Right renal cortex interstitium (tissue), 3 donors: ENCODE measurements at regions not wholly inside any gene's neighbourhood (a gene's known extent, or its start where the extent isn't known, plus 50 kb on each side); places are given as distances from the start of the nearest gene placed in this dataset.
A peak's percentile ranks its signal among the peaks of the same experiment; 100 is the strongest.
"Not testable (repeated sequence)": the region's sequence is repeated elsewhere in the genome, so short reads cannot be mapped to it uniquely, and the experiment has no call there.

Source experiments
- DNase-seq, 3 donors: peaks; one replicate each; pipeline ENCODE4 v3.0.0-alpha.2; 2013; ENCODE audit warnings: low read depth in 3 of 3, low spot score in 2 of 3

DNA sequence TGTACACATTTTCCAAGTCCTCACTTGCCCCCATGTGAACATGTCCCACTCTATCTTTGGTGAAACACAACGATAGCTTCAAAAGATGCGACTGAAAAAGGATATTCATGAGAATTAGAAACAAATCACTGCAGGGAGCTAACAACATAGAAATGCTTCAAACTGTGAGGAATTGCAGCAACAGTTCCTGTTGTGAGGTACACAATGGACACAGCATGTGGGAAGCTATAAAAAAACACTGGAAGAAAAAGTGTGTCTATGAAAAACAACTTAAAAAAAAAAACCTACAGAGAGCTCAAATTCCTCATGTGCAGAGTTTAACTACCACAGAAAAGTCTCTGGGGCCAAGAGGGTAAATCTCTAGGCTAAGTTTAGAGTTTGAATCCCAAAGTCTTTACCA lies 51.6 kb upstream of the BLTP1 start:
- DNase-seq, result no peak

GRCh38 chr4:122099896-122100295 lies 52.2 kb upstream of the BLTP1 start:
- no peak for DNase-seq

DNA sequence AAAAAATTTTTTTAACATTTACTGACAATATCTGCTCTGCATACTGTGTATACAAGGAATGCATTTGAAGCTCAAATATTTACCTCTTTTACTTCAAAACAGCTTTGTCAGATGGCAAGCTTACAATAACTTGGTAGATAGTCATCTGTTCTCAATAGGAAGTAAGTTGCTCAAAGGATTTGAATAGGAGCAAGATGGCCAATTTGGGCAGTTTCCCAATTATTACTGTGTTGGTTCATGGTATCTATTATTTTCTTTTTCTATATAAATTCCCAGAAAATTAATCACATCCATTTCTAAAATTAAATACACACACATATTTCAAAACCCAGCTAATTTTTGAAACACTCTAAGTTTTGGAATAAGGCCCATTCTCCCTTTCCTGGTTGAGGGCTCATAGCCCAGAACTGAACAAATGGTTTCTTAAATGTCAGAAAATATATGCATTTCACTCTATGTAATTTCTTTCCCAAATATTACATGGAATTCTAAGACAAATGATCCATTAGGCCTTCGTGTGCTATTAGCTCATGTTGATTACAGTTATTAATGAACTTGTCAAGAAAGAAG lies 60.2 kb upstream of the BLTP1 start:
- DNase-seq, result no peak

DNA sequence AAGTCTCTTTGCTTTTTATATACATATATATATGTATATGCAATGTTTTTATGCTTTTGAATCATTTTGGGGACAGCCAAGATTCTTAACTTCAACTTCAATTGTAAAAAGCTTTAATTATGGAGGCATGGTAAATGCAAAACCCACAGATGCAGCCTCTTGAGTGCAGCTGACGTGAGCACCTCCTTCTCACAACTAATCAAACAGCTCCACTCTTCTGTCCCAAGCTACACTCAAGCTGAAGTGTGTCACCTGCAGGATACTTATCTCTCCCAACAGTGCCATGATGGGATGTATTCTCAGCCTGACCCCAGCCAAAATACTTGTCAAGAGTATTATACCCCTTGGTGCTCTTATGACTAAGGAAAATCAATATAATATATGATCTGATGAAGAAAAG lies 60.7 kb upstream of the BLTP1 start:
- no peak for DNase-seq

DNA sequence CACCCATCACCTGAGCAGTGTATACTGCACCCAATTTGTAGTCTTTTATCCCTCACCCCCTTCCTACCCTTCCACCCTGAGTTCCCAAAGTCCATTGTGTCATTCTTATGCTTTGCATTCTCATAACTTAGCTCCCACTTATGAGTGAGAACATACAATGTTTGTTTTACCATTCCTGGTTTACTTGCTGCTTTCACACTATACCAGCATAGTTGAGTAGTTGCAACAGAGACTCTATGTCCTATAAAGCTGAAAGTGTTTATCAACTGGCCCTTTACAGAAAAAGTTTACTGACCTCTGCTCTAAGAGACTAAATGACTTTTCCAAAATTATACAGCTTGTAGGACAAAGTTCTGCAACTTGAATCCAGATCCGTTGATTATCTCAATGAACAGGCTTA lies 61.1 kb upstream of the BLTP1 start:
- no peak for DNase-seq

GRCh38 chr4:122086338-122087065 lies 65.6 kb upstream of the BLTP1 start:
- no peak for DNase-seq

DNA sequence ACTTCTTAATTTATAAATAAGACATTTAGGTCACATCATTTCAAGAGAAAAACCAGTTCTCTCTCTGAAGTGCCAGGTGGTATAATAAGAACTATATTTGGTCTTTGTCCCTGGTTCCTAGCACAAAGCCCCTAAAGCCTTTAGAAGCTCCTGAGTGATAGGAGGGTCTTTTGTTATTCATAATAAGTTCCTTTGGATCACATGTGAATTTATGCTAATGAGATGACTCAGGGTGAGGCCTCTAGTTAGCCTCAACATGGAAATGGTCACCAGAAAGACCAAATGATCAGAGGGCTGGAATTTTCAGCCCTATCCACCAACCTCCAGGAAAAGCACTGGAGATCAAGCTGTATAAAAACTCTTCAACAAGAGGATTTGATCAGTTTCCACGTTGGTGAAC lies 68.1 kb upstream of the BLTP1 start:
- DNase-seq, result no peak

DNA sequence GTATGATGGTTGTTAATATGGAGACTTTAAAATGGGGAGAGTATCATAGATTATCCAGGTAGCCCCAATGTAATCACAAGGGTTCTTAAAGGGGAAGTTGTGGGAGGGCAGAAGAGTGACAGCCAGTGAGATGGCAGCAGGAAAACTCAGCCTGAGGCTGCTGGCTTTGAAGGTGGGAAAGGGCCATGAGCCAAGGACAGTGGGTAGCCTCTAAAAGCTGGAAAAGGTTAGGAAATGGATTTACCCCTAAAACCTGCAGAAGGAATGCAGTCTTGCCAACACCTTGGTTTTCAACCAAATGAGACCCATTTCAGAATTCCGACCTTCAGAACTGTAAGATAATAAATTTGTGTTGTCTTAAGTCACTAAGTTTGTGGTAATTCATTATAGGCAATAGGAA lies 68.8 kb upstream of the BLTP1 start:
- no peak for DNase-seq

DNA sequence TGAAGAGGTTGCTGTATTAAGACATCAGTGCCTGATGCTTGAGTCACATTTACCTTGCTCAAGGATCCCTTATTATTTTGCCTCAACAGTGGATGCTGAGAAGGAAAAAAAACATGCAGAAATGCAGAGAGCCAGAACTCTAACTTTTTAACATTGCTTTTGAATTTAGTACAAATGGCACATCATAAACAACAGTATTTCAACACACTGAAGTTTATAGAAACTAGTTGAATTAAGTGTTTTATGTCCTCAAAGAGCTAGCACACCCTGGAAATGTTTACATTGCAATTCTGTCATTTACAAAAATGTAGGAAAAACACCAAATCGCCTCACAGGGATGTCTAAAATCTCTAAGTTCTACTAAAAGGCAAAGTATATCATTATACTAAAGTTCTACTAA lies 69.5 kb upstream of the BLTP1 start:
- DNase-seq, result no peak

GRCh38 chr4:122077653-122078052 lies 74.5 kb upstream of the BLTP1 start:
- not testable (repeated sequence) for DNase-seq

DNA sequence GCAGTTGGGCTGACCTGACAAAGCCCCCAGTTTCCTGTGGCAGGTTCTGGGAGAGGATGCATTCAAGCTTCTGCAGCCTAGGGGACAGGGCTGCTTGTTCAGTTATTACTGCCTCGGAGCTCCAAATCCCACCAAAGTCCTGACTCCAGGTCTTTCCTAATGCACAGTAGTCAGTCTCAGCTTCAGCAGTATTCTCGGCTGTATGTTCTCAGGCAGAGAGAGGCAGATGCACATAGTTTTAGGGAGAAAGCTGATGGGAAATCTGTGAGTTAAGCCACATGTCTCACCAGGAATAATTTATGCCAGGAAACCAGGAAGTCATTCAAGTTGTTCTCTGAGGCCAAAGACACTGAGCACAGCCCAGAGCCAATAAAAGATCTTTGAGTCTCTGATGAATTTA lies 75.3 kb upstream of the BLTP1 start:
- DNase-seq, result peak; percentile 36 to 42 (median 38)

GRCh38 chr4:122073615-122074014 lies 78.5 kb upstream of the BLTP1 start:
- no peak for DNase-seq

DNA sequence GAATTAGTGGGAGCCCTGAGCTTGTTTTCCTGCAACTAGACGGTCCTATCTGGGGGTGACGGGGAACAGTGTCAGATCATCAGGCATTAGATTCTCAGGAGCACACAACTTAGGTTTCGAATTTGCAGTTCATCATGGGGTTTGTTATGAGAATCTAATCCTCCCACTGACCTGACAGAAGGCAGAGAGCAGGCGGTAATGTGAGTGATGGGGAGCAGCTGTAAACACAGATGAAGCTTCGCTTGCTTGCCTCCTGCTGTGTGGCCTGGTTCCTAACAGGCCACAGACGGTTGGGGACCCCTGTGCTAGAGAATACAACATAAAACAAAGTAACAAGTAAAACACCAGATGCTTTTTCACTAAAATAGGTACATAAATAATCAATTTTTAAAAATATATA lies 86.2 kb upstream of the BLTP1 start:
- DNase-seq, result no peak

- DNase-seq, result no peak
Measured at GRCh38 chr4:122065149-122065548, 87.0 kb upstream of the BLTP1 start.

GRCh38 chr4:122053186-122053585 lies 98.9 kb upstream of the BLTP1 start:
- no peak for DNase-seq

GRCh38 chr4:122052677-122053076 lies 99.5 kb upstream of the BLTP1 start:
- DNase-seq, result no peak

DNA sequence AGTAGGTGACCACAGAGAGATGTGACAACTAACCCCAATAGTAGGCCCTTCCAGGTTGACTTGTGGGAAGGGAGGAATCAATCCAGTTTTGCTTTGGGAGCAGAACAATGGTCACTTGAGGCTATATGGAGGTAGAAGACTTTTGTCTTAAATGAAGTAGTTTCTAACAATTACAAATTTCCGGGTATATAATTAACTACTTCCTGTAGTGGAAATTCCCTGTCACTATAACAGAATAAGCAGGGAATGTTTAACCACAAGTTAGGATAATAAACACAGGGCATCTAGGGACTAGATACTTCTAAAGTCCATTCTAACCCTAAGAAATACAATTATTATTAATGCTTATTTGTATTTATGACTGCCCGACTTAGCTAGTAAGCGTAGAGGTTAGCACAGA lies 99.0 kb upstream of the TRPC3 start:
- no peak for DNase-seq

- DNase-seq, result no peak
Measured at GRCh38 chr4:122047456-122048425, 95.9 kb upstream of the TRPC3 start.

DNA sequence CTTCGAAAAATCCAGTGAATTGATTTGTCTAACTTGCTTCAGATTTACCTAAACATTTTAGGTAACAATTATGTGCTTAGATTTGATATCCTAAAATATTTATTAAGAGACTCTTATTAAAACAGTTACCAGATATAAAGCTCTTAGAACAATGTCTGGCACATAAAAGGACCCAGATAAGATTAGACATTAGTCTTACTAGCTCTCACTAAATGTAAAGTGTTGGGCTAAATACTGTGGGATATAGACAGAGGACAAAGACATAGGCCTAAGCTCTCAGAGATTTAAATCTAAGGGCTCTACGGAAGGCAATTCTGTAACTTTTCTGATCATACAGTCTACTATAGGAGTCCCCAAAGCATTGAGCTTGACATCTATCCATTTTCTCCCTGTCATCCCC lies 94.4 kb upstream of the TRPC3 start:
- DNase-seq, result no peak

DNA sequence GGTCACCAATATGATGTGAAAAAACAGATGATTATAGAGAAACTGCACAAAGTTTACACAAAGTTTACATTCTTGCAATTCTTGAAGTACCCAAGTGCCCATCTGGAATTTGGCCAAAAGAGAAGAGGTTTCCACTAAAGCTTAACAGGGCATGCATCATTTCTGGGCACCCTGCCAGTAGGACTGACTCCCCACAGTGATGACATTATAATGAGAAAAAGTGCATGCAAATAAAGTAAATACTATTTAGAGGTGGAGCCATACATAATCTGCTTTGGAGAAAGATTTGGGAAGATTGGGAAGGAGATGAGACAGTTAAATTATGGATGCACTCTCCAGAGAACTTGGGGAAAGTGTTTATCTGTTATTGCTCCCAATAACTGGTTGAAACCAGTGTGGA lies 93.7 kb upstream of the TRPC3 start:
- no peak for DNase-seq

GRCh38 chr4:122044501-122044900 lies 92.6 kb upstream of the TRPC3 start:
- no peak for DNase-seq

DNA sequence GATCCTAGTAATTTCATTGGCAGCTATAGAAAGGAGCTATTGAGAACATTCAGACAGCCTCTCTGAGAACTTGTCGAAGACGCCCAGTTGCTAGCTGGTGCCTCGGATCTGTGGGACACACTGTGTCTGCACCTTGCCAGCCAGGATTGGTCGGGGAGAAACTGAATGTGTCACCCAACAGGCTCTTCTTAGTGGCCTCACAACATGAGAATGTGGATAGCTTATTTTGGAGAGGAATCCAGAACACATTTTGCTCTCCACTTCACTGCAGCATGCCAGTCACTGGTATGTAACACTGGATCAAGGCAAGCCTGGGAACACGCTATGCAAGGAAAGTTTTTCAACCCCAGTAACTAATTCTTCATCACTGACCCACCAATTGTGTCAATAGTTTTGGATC lies 89.5 kb upstream of the TRPC3 start:
- DNase-seq, result no peak
